HEK293T (cell line): ENCODE measurements at regions not wholly inside any gene's neighbourhood (a gene's known extent, or its start where the extent isn't known, plus 50 kb on each side); places are given as distances from the start of the nearest gene placed in this dataset.

Experiments used
- ARNT ChIP-seq: fragments of 450-650 bp; IDR thresholded peaks from 2 replicates; pipeline ENCODE4 v1.6.1; 2017; ENCODE audit warnings: mild to moderate bottlenecking
- BHLHE40 ChIP-seq: fragments of 450-650 bp; IDR thresholded peaks from 2 replicates; pipeline ENCODE4 v1.6.1; 2016; ENCODE audit warnings: mild to moderate bottlenecking, moderate library complexity, borderline replicate concordance
- ELF4 ChIP-seq: fragments of 450-650 bp; IDR thresholded peaks from 2 replicates; pipeline ENCODE4 v1.6.1; 2017; ENCODE audit warnings: antibody characterized with exemption
- FOXK2 ChIP-seq: fragments of 450-650 bp; IDR thresholded peaks from 2 replicates; pipeline ENCODE4 v1.6.1; 2016; ENCODE audit warnings: mild to moderate bottlenecking
- FOXM1 ChIP-seq: fragments of 450-650 bp; IDR thresholded peaks from 2 replicates; pipeline ENCODE4 v1.6.1; 2017; ENCODE audit warnings: mild to moderate bottlenecking, borderline replicate concordance
- HDGF ChIP-seq: fragments of 450-650 bp; IDR thresholded peaks from 2 replicates; pipeline ENCODE4 v1.6.1; 2017; ENCODE audit warnings: antibody characterized with exemption, borderline replicate concordance
- L3MBTL2 ChIP-seq: fragments of 450-650 bp; conservative IDR thresholded peaks from 2 replicates; pipeline ENCODE4 v1.6.1; 2016; ENCODE audit warnings: mild to moderate bottlenecking
- LEF1 ChIP-seq: fragments of 450-650 bp; IDR thresholded peaks from 2 replicates; pipeline ENCODE4 v1.6.1; 2017; ENCODE audit warnings: mild to moderate bottlenecking, borderline replicate concordance
- NFRKB ChIP-seq: fragments of 450-650 bp; IDR thresholded peaks from 2 replicates; pipeline ENCODE4 v1.6.1; 2016; ENCODE audit warnings: mild to moderate bottlenecking, moderate library complexity
- PKNOX1 ChIP-seq: fragments of 450-650 bp; IDR thresholded peaks from 2 replicates; pipeline ENCODE4 v1.6.1; 2016
- SP1 ChIP-seq: fragments of 450-650 bp; IDR thresholded peaks from 2 replicates; pipeline ENCODE4 v1.6.1; 2017
- SUZ12 ChIP-seq: fragments of 450-650 bp; IDR thresholded peaks from 2 replicates; pipeline ENCODE4 v1.6.1; 2016; ENCODE audit warnings: mild to moderate bottlenecking
- TARDBP ChIP-seq: fragments of 450-650 bp; IDR thresholded peaks from 2 replicates; pipeline ENCODE4 v1.6.1; 2016
- ZNF384 ChIP-seq: fragments of 450-650 bp; IDR thresholded peaks from 2 replicates; pipeline ENCODE4 v1.6.1; 2016

- TF ChIP-seq BHLHE40 (no peak), FOXK2 (no peak), HDGF (no peak), SP1 (no peak), ZNF384 (no peak), NFRKB (no peak), LEF1 (no peak), PKNOX1 (no peak), L3MBTL2 (no peak), FOXM1 (no peak), TARDBP (no peak), ARNT (no peak), ELF4 (no peak), SUZ12 (no peak)
Measured at GRCh38 chr2:43164686-43165085, 61.7 kb downstream of the ZFP36L2 start.
